Germinal center (tissue), 1 donor: ENCODE measurements at regions not wholly inside any gene's neighbourhood (a gene's known extent, or its start where the extent isn't known, plus 50 kb on each side); places are given as distances from the start of the nearest gene placed in this dataset.
A peak's percentile ranks its signal among the peaks of the same experiment; 100 is the strongest.

Source experiments
- DNase-seq: peaks from one replicate; pipeline ENCODE4 v3.0.0; 2012; ENCODE audit warnings: mixed read lengths, low spot score

- DNase-seq = no peak
Measured at GRCh38 chr15:37873336-37873735, 61.1 kb upstream of the TMCO5A start.

GRCh38 chr15:37876900-37877299 is 57.5 kb upstream of the TMCO5A start:
- no peak for DNase-seq

GRCh38 chr15:37877851-37878741 is 56.3 kb upstream of the TMCO5A start:
- no peak for DNase-seq

- peak; percentile 3 for DNase-seq
Measured at GRCh38 chr15:37880009-37880834, 54.2 kb upstream of the TMCO5A start.

GRCh38 chr15:37880835-37881153 is 53.6 kb upstream of the TMCO5A start:
- DNase-seq = no peak

GRCh38 chr15:37881237-37882013 is 53.0 kb upstream of the TMCO5A start:
- DNase-seq = no peak

- no peak for DNase-seq
Measured at GRCh38 chr15:37882640-37883039, 51.8 kb upstream of the TMCO5A start.
